HG02759 (cell line): ENCODE measurements at regions not wholly inside any gene's neighbourhood (a gene's known extent, or its start where the extent isn't known, plus 50 kb on each side); places are given as distances from the start of the nearest gene placed in this dataset.
"Not testable (repeated sequence)": the region's sequence is repeated elsewhere in the genome, so short reads cannot be mapped to it uniquely, and the experiment has no call there.

Experiments used
- ATAC-seq: cut with Tn5 transposase; IDR thresholded peaks from one replicate; pipeline ENCODE4 v1.9.1; 2021; ENCODE audit warnings: mild to moderate bottlenecking, moderate library complexity; ENCODE audit not compliant: unreplicated experiment

DNA sequence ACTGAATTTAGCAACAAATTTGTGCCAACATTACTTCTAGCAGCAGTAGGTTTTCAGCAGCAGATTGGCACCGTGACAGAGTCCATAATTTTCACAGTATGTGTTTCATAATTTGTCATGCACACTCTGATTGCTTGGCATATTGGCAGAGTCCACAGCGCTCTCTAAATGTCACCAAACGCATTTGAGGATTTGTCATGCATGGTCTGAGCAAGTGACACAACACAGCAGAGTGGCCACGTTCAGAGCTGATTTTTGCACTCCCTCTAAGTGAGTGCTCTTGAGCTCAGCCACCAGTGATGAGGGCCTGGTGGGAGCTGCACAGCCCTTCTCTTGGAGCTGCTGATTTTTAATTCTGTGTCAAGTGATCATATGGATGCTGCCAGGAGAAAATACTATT is 1270.8 kb downstream of the ROBO1 start:
- no peak for ATAC-seq

- no peak for ATAC-seq
These were observed 1270.0 kb downstream of the ROBO1 start for GRCh38 chr3:78497767-78498166.

DNA sequence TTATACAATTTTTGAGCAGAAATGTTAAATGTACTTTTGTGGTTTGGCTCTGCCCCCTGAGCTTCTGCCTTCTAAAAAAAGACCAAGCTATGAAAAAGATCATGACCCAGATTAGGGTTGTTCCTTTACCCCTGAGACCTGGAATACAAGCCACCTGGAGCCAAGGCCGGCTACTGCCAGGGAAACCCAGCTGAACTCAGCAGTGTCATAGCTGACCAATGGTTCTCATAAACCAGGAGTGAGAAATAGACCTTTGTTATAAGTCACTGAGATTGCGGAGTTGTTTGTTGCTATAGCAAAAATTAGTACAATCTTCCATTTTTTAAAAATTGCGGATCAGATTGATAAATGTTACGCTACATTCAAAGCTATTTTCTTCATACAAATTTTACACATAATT is 1261.7 kb downstream of the ROBO1 start:
- ATAC-seq: no peak

DNA sequence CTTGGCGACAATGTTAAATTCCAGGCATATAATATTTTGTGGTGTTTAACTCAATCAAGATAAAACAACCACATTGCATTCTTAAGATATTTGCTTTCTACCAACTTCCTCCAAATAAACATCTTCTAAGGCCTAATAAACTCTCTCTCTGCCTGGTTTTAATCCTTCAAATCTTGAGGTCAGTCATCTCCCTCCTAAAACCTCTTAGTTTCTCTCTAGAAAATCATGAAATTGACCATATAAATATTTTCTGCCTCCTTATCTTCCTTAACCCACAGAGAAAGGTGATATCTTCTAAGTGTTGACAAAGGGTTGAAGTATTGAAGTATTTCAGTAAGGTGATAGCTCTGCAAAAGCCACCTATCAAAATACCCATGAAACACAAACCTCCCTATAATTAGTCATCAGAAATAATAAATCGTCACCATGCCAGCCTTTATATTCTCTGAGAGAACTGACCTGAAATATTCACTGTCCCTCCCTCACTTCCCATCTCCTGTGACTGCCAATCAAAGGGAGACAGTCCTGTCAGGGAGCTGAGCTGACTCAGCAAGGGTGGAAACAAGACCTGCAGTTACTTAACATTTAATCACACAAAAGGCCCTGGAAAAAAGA is 1261.1 kb downstream of the ROBO1 start:
- no peak for ATAC-seq

DNA sequence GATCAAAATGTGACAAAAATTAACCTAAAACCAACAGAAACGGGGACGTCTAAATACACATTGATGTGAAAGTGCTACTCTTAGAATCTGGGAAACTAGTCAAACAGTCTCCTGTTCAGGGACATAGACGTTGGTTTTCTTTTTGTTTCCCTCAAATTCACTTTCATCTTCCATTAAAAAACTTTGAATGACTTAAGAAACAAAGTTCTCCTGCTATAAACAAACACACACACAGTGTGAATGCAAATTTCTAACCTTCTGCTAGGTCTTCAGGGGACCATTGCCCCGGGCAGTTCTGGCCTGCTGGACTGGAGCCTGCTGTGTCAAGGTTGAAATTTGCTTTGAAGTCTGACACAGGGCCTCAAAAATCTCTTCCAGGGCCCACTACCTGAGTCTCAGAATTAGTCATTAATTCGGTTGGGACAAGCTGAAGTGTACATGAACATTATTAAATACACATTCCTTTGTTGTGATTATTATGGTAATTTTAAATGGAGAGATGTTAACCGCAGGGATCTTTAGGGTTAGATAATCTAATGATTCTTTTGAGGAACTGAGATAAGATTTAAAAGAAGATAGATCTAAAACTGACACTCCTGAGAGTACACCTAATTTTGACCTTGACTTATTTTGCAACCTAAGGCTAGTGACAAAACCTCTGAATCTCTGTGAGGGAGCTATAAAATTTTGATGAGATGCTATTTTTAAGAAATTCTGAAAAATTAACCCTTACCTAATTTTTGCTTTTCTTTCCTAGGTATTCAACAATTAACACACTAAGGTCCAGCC is 1260.4 kb downstream of the ROBO1 start:
- no peak for ATAC-seq

- no peak for ATAC-seq
These were observed 1256.0 kb downstream of the ROBO1 start for GRCh38 chr3:78511840-78512239.

GRCh38 chr3:78512786-78513185 is 1255.0 kb downstream of the ROBO1 start:
- ATAC-seq: not testable (repeated sequence)

DNA sequence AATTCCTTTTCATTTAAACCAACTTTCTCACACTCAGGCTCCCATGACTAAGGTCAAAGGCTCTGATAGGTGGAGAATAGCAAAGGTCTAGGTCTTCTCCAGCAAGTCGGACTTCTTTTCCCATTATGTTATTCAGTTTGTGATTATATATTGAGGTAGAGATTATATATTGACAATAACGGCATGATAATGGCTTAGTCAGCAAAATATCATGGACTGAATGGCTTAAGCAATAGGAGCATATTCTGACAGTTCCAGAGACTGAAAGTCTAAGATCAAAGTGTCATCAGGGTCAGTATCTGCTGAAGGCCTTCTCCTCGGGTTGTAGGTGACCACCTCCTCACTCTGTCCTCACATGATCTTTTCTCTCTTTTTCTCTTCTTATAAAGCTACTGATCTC is 1251.4 kb downstream of the ROBO1 start:
- ATAC-seq: no peak

GRCh38 chr3:78516937-78517336 is 1250.9 kb downstream of the ROBO1 start:
- no peak for ATAC-seq

- ATAC-seq: no peak
These were observed 1249.8 kb downstream of the ROBO1 start for GRCh38 chr3:78517965-78518364.

- no peak for ATAC-seq
These were observed 1248.5 kb downstream of the ROBO1 start for GRCh38 chr3:78519281-78519680.

GRCh38 chr3:78529601-78530000 is 1238.2 kb downstream of the ROBO1 start:
- no peak for ATAC-seq

DNA sequence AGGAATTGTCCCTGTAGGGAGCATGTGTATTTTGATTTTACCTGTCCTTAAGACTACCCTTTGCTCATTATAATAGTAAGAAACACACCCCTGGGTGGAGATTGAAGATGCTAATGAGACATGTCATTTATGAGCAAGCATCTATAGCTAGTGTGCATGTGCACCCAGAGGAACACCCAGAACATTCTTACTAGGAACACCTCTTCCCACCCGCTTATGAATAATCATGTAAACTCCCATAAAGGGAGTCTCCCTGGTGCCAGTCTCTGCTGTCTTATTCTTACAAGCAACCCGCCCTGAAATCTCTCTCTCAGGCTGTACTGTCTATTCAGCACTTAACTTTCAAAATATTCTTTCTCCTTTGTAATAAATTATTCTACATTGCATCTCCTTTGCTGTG is 1227.3 kb downstream of the ROBO1 start:
- no peak for ATAC-seq

DNA sequence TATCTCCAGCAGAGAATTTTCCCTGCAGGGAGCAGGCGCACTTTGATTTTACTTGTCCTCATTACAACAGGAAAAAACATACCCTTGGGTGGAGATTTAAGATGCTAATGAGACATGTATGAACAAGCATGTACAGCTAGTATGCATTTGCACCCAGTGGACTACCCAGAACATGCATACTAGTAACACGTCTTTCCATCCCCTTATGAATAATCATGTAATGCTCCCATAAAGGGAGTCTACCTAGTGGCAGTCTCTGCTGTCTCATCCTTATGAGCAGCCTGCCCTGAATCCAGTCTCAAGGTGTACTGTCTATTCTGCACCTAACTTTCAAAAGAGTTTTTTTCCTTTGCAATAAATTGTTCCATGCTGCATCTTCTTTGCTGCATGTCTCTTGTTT is 1222.0 kb downstream of the ROBO1 start:
- ATAC-seq: no peak
